ENCODE measurements at regions not wholly inside any gene's neighbourhood (a gene's known extent, or its start where the extent isn't known, plus 50 kb on each side); places are given as distances from the start of the nearest gene placed in this dataset.

DNA sequence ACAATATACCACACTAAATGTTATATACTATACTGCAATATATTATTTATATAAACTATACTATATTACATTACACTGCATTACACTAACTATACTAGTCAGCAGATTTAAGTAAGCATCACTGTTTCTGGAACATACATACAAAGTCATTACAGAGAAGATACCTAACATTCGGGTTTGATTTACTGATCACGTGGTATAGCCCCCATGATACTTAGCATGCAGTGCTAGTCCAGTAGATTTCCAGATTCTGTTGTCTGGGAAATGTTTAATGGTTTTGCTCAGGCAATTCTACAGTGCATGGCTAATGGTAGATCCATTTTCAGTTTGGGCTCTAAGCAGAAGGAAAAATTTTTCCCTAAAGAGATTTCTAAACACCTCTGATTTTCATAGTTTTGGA, 403.7 kb upstream of the TMTC1 start:
- H3K27me3 ChIP-seq, result no peaks in the 10 kb centered on the region
- H3K79me2 ChIP-seq, result no peaks in the 10 kb centered on the region
- H3K9me3 ChIP-seq (ENCODE audit: low read depth), result no peaks in the 10 kb centered on the region
- H3K4me3 ChIP-seq, result no peak overlapping the region
- TF ChIP-seq EZH2 (IDR thresholded peaks at IDR 0.05; ENCODE audit: borderline replicate concordance) (no peak), EZH2phosphoT487 (IDR thresholded peaks at IDR 0.05; ENCODE audit: low read depth, severe bottlenecking, unreplicated experiment) (no peak)
- TF ChIP-seq, protein P1, sequence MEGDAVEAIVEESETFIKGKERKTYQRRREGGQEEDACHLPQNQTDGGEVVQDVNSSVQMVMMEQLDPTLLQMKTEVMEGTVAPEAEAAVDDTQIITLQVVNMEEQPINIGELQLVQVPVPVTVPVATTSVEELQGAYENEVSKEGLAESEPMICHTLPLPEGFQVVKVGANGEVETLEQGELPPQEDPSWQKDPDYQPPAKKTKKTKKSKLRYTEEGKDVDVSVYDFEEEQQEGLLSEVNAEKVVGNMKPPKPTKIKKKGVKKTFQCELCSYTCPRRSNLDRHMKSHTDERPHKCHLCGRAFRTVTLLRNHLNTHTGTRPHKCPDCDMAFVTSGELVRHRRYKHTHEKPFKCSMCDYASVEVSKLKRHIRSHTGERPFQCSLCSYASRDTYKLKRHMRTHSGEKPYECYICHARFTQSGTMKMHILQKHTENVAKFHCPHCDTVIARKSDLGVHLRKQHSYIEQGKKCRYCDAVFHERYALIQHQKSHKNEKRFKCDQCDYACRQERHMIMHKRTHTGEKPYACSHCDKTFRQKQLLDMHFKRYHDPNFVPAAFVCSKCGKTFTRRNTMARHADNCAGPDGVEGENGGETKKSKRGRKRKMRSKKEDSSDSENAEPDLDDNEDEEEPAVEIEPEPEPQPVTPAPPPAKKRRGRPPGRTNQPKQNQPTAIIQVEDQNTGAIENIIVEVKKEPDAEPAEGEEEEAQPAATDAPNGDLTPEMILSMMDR (IDR thresholded peaks at IDR 0.05; ENCODE audit: poor library complexity), result no peak
- no peaks in the 10 kb centered on the region for H4K20me1 ChIP-seq (ENCODE audit: insufficient read depth, poor library complexity, severe bottlenecking)
- no peaks in the 10 kb centered on the region for H3K9me2 ChIP-seq (replicated peaks; ENCODE audit: insufficient read depth)
- no peak for DNase-seq (ENCODE audit: low spot score)
- no peak overlapping the region for H3K27ac ChIP-seq
- H3K4me1 ChIP-seq (ENCODE audit: insufficient read depth), result no peaks in the 10 kb centered on the region
- no peaks in the 10 kb centered on the region for H3K36me3 ChIP-seq (replicated peaks; ENCODE audit: insufficient read depth, low read depth)
- H3K4me2 ChIP-seq, result no peak overlapping the region
- WGBS (ENCODE audit: low lambda C conversion rate, missing lambda C conversion rate), result 59% methylated on average over 2 of the region's 2 CpGs
- no peak overlapping the region for H2AFZ ChIP-seq

GRCh38 chr12:30181334-30181733, 397.6 kb upstream of the TMTC1 start:
- Histone ChIP-seq H3K4me2 (no peak overlapping the region), H3K79me2 (no peaks in the 10 kb centered on the region), H3K9me2 (replicated peaks; ENCODE audit: insufficient read depth) (no peaks in the 10 kb centered on the region), H4K20me1 (ENCODE audit: insufficient read depth, poor library complexity, severe bottlenecking) (no peaks in the 10 kb centered on the region), H3K36me3 (replicated peaks; ENCODE audit: insufficient read depth, low read depth) (no peaks in the 10 kb centered on the region), H3K27me3 (no peaks in the 10 kb centered on the region), H3K27ac (no peak overlapping the region), H3K9me3 (ENCODE audit: low read depth) (no peaks in the 10 kb centered on the region), H3K4me3 (no peak overlapping the region), H2AFZ (no peak overlapping the region), H3K4me1 (ENCODE audit: insufficient read depth) (no peaks in the 10 kb centered on the region)
- no peak for TF ChIP-seq EZH2phosphoT487 (IDR thresholded peaks at IDR 0.05; ENCODE audit: low read depth, severe bottlenecking, unreplicated experiment)
- TF ChIP-seq, protein P1 (IDR thresholded peaks at IDR 0.05; ENCODE audit: poor library complexity), result no peak
- no peak for TF ChIP-seq EZH2 (IDR thresholded peaks at IDR 0.05; ENCODE audit: borderline replicate concordance)
- WGBS (ENCODE audit: low lambda C conversion rate, missing lambda C conversion rate), result 67% methylated on average over 1 of the region's 1 CpG
- no peak for DNase-seq (ENCODE audit: low spot score)

- H3K9me2 ChIP-seq (replicated peaks; ENCODE audit: insufficient read depth), result no peaks in the 10 kb centered on the region
These were observed 396.9 kb upstream of the TMTC1 start for GRCh38 chr12:30180602-30181001.

More at GRCh38 chr12:30180602-30181001, 396.9 kb upstream of the TMTC1 start:
- H3K36me3 ChIP-seq (replicated peaks; ENCODE audit: insufficient read depth, low read depth), result no peaks in the 10 kb centered on the region
- no peaks in the 10 kb centered on the region for H3K4me1 ChIP-seq (ENCODE audit: insufficient read depth)
- H3K27ac ChIP-seq, result no peak overlapping the region
- no peak overlapping the region for H3K4me2 ChIP-seq
- no peak for DNase-seq (ENCODE audit: low spot score)
- no peak overlapping the region for H2AFZ ChIP-seq
- TF ChIP-seq, protein P1 (IDR thresholded peaks at IDR 0.05; ENCODE audit: poor library complexity), result no peak
- TF ChIP-seq EZH2phosphoT487 (IDR thresholded peaks at IDR 0.05; ENCODE audit: low read depth, severe bottlenecking, unreplicated experiment), result no peak
- TF ChIP-seq EZH2 (IDR thresholded peaks at IDR 0.05; ENCODE audit: borderline replicate concordance), result no peak
- H3K27me3 ChIP-seq, result no peaks in the 10 kb centered on the region
- no peaks in the 10 kb centered on the region for H4K20me1 ChIP-seq (ENCODE audit: insufficient read depth, poor library complexity, severe bottlenecking)
- no peaks in the 10 kb centered on the region for H3K79me2 ChIP-seq
- H3K4me3 ChIP-seq, result no peak overlapping the region
- no peaks in the 10 kb centered on the region for H3K9me3 ChIP-seq (ENCODE audit: low read depth)
